ENCODE measurements at regions not wholly inside any gene's neighbourhood (a gene's known extent, or its start where the extent isn't known, plus 50 kb on each side); places are given as distances from the start of the nearest gene placed in this dataset.

GRCh38 chr22:27535452-27535851 lies 266.1 kb downstream of the MN1 start:
- TF ChIP-seq BACH1 (IDR thresholded peaks at IDR 0.05; ENCODE audit: low read length): no peak
- no peak for TF ChIP-seq CEBPB (IDR thresholded peaks at IDR 0.05; ENCODE audit: low read depth, low read length)

Measured in H1 (cell line).